Lung (tissue), 11 donors: ENCODE measurements at regions not wholly inside any gene's neighbourhood (a gene's known extent, or its start where the extent isn't known, plus 50 kb on each side); places are given as distances from the start of the nearest gene placed in this dataset.
"Not testable (repeated sequence)": the region's sequence is repeated elsewhere in the genome, so short reads cannot be mapped to it uniquely, and the experiment has no call there.

Source experiments
- ATAC-seq: fragments of 200-7000 bp; cut with Tn5 transposase; one replicate; pipeline ENCODE4 v1.9.1; 2020; ENCODE audit warnings: moderate number of reproducible peaks; ENCODE audit not compliant: insufficient read depth, low FRiP score
- DNase-seq, 3 donors: peaks; one replicate each; pipeline ENCODE4 v3.0.0-alpha.2; 2013 to 2017
- H3K27ac ChIP-seq, 2 donors: one replicate each; pipeline ENCODE4 v1.5.1; 2013; ENCODE audit warnings: mild to moderate bottlenecking in 2 of 2, moderate library complexity in 2 of 2, control low read depth in 1 of 2, inconsistent platforms in 1 of 2, low read depth in 1 of 2, low read length in 1 of 2
- H3K27me3 ChIP-seq, 3 donors: one replicate each; pipeline ENCODE4 v1.5.1; 2013; ENCODE audit warnings: low read length in 2 of 3; ENCODE audit not compliant: control insufficient read depth in 3 of 3, insufficient read depth in 3 of 3
- H3K36me3 ChIP-seq, 4 donors: one replicate each; pipeline ENCODE4 v1.5.1; 2013; ENCODE audit warnings: low read length in 4 of 4, mild to moderate bottlenecking in 1 of 4, moderate library complexity in 1 of 4; ENCODE audit not compliant: control insufficient read depth in 4 of 4, insufficient read depth in 4 of 4
- H3K4me1 ChIP-seq, 5 donors: one replicate each; pipeline ENCODE4 v1.5.1; 2013; ENCODE audit warnings: low read length in 5 of 5, mild to moderate bottlenecking in 2 of 5, moderate library complexity in 1 of 5; ENCODE audit not compliant: control insufficient read depth in 5 of 5, insufficient read depth in 5 of 5
- H3K4me3 ChIP-seq: one replicate; pipeline ENCODE4 v1.5.1; 2013; ENCODE audit warnings: mild to moderate bottlenecking, control low read depth, moderate library complexity
- H3K9ac ChIP-seq, 2 donors: one replicate each; pipeline ENCODE4 v1.5.1; 2013; ENCODE audit warnings: low read length in 2 of 2, control low read depth in 1 of 2; ENCODE audit not compliant: insufficient read depth in 1 of 2
- H3K9me3 ChIP-seq, 4 donors: one replicate each; pipeline ENCODE4 v1.5.1; 2013; ENCODE audit warnings: low read length in 3 of 4, mild to moderate bottlenecking in 1 of 4, moderate library complexity in 1 of 4; ENCODE audit not compliant: control insufficient read depth in 4 of 4, insufficient read depth in 3 of 4
- CTCF ChIP-seq: IDR thresholded peaks from 2 replicates; pipeline ENCODE4 v1.5.1; 2012; ENCODE audit warnings: mild to moderate bottlenecking; ENCODE audit errors: control extremely low read depth, extremely low read depth
- WGBS, 2 donors: extraction: QIAGEN DNeasy Blood & Tissue Kit; methylation state at CpG; one replicate each; pipeline ENCODE4 v1.1.7; 2013; 5-methylcytosine and 5-hydroxymethylcytosine counted together
- donor health status: control.
- donor health status: control.
- donor health status: Bipolar disorder and iron deficiency.
- donor health status: healthy.
- donor health status: DM: yes; HTN: yes; CAD: no.

- no peak for ATAC-seq
- H3K4me1 ChIP-seq: no peaks in the 10 kb centered on the region
- no peak overlapping the region for H3K4me3 ChIP-seq
- DNase-seq: no peak
- H3K9ac ChIP-seq: no peak overlapping the region
- H3K9me3 ChIP-seq: peaks cover 0 to 5% (median 1%) of the 10 kb centered on the region in 4 donors
- no peaks in the 10 kb centered on the region for H3K27me3 ChIP-seq
- no peak overlapping the region for H3K27ac ChIP-seq
- H3K36me3 ChIP-seq: no peaks in the 10 kb centered on the region
- 69 to 81% methylated on average over 4 of the region's 4 CpGs for WGBS, 2 donors
- no peak for TF ChIP-seq CTCF
These were observed 622.3 kb downstream of the DIPK2A start for GRCh38 chr3:144593881-144594280.

GRCh38 chr3:144620236-144620635, 648.6 kb downstream of the DIPK2A start:
- H3K27ac ChIP-seq, ATAC-seq, DNase-seq, H3K4me1 ChIP-seq, H3K9me3 ChIP-seq, H3K9ac ChIP-seq, H3K27me3 ChIP-seq, H3K4me3 ChIP-seq, H3K36me3 ChIP-seq: not testable (repeated sequence)
- 87 to 93% methylated on average over 7 of the region's 7 CpGs for WGBS, 2 donors

- Histone ChIP-seq H3K4me3 (no peak overlapping the region), H3K27ac (no peak overlapping the region), H3K9ac (no peak overlapping the region), H3K36me3 (no peaks in the 10 kb centered on the region), H3K9me3 (no peaks in the 10 kb centered on the region), H3K27me3 (no peaks in the 10 kb centered on the region), H3K4me1 (no peaks in the 10 kb centered on the region)
- TF ChIP-seq CTCF: no peak
- ATAC-seq (no peak), DNase-seq (no peak)
- WGBS, 2 donors: 64 to 72% methylated on average over 3 of the region's 3 CpGs
These were observed 651.2 kb downstream of the DIPK2A start for GRCh38 chr3:144622845-144623244.

- H3K9ac ChIP-seq: no peak overlapping the region
- H3K4me3 ChIP-seq: no peak overlapping the region
- H3K9me3 ChIP-seq: no peaks in the 10 kb centered on the region
- ATAC-seq: no peak
- H3K4me1 ChIP-seq: no peaks in the 10 kb centered on the region
- no peak for DNase-seq
- H3K27me3 ChIP-seq: no peaks in the 10 kb centered on the region
- no peak for TF ChIP-seq CTCF
- H3K27ac ChIP-seq: no peak overlapping the region
- WGBS, 2 donors: 77 to 89% methylated on average over 2 of the region's 2 CpGs
- H3K36me3 ChIP-seq: no peaks in the 10 kb centered on the region
These were observed 653.0 kb downstream of the DIPK2A start for GRCh38 chr3:144624656-144625055.
